OCI-LY3 (cell line): ENCODE measurements at regions not wholly inside any gene's neighbourhood (a gene's known extent, or its start where the extent isn't known, plus 50 kb on each side); places are given as distances from the start of the nearest gene placed in this dataset.

Source experiments
- H2AFZ ChIP-seq: fragments of 200-600, 300-600 bp; shearing (Covaris generic); 2 replicates; pipeline ENCODE4 v1.6.0; 2014; ENCODE audit warnings: antibody characterized with exemption, low read depth, low read length
- H3K27ac ChIP-seq: fragments of 200-600, 300-600 bp; sonication (generic); 2 replicates; pipeline ENCODE4 v1.5.1; 2014; ENCODE audit warnings: mild to moderate bottlenecking, low read length, moderate library complexity, mixed read lengths
- H3K27me3 ChIP-seq: fragments of 200-600, 300-600 bp; sonication (generic); 2 replicates; pipeline ENCODE4 v1.6.1; 2014; ENCODE audit warnings: low read depth, low read length, mixed read lengths
- H3K36me3 ChIP-seq: fragments of 200-600, 300-600 bp; sonication (generic); replicated peaks from 2 replicates; pipeline ENCODE3; 2014; ENCODE audit warnings: low read depth, low read length, mixed read lengths
- H3K4me1 ChIP-seq: fragments of 300-600, 200-600 bp; sonication (generic); 2 replicates; pipeline ENCODE4 v1.6.1; 2014; ENCODE audit warnings: low read length, mixed read lengths
- H3K4me2 ChIP-seq: fragments of 200-600, 300-600 bp; sonication (generic); 2 replicates; pipeline ENCODE4 v1.6.1; 2014; ENCODE audit warnings: low read length, mixed read lengths
- H3K4me3 ChIP-seq: fragments of 300-600, 200-600 bp; sonication (generic); 2 replicates; pipeline ENCODE4 v1.5.1; 2014; ENCODE audit warnings: antibody characterized with exemption, mild to moderate bottlenecking, low read length, moderate library complexity
- H3K79me2 ChIP-seq: fragments of 300-600, 200-600 bp; shearing (Covaris generic); 2 replicates; pipeline ENCODE4 v1.6.1; 2014; ENCODE audit warnings: mild to moderate bottlenecking, low read length, mixed read lengths
- H3K9ac ChIP-seq: fragments of 300-600, 200-600 bp; shearing (Covaris generic); 2 replicates; pipeline ENCODE4 v1.6.0; 2014; ENCODE audit warnings: mild to moderate bottlenecking, low read length, moderate library complexity
- H3K9me3 ChIP-seq: fragments of 200-600, 300-600 bp; shearing (Covaris generic); 2 replicates; pipeline ENCODE4 v1.6.1; 2014; ENCODE audit warnings: low read length, mixed read lengths; ENCODE audit not compliant: insufficient read depth
- H4K20me1 ChIP-seq: fragments of 200-600, 300-600 bp; sonication (generic); 2 replicates; pipeline ENCODE4 v1.6.1; 2016; ENCODE audit warnings: low read length, mixed read lengths; ENCODE audit not compliant: insufficient read depth
- EZH2phosphoT487 ChIP-seq: fragments of 200-600 bp; shearing (Covaris generic); IDR thresholded peaks from 2 replicates; pipeline ENCODE4 v1.6.1; 2018; ENCODE audit warnings: antibody characterized with exemption, mixed run types, low read depth
- TF ChIP-seq, protein P1 (sequence below): fragments of 200-600, 300-600 bp; sonication (generic); IDR thresholded peaks from 2 replicates; pipeline ENCODE4 v1.5.1; 2014; ENCODE audit warnings: antibody characterized with exemption, low read length, low read depth

DNA sequence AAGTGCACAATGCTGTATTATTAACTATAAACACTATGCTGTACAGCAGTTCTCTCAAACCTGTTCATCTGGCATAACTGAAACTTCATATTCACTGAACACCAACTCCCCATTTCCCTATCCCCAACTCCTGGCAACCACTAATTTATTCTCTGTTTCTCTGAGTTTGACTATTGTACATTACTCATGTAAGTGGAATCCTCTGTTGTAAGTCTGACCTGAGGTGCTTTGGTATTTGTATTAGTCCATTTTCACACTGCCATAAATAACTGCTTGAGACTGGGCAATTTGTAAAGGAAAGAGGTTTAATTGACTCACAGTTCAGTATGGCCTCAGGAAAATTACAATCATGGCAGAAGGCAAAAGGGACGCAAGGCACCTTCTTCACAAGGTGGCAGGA is 266.3 kb downstream of the PPP1R3A start:
- no peaks in the 10 kb centered on the region for H4K20me1 ChIP-seq
- no peak overlapping the region for H3K4me2 ChIP-seq
- no peak overlapping the region for H3K27ac ChIP-seq
- H2AFZ ChIP-seq = no peak overlapping the region
- no peak overlapping the region for H3K4me3 ChIP-seq
- H3K27me3 ChIP-seq = no peaks in the 10 kb centered on the region
- H3K9me3 ChIP-seq = no peaks in the 10 kb centered on the region
- no peaks in the 10 kb centered on the region for H3K4me1 ChIP-seq
- no peak overlapping the region for H3K9ac ChIP-seq
- H3K79me2 ChIP-seq = no peaks in the 10 kb centered on the region
- H3K36me3 ChIP-seq = no peaks in the 10 kb centered on the region
- TF ChIP-seq, protein P1, sequence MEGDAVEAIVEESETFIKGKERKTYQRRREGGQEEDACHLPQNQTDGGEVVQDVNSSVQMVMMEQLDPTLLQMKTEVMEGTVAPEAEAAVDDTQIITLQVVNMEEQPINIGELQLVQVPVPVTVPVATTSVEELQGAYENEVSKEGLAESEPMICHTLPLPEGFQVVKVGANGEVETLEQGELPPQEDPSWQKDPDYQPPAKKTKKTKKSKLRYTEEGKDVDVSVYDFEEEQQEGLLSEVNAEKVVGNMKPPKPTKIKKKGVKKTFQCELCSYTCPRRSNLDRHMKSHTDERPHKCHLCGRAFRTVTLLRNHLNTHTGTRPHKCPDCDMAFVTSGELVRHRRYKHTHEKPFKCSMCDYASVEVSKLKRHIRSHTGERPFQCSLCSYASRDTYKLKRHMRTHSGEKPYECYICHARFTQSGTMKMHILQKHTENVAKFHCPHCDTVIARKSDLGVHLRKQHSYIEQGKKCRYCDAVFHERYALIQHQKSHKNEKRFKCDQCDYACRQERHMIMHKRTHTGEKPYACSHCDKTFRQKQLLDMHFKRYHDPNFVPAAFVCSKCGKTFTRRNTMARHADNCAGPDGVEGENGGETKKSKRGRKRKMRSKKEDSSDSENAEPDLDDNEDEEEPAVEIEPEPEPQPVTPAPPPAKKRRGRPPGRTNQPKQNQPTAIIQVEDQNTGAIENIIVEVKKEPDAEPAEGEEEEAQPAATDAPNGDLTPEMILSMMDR = no peak
- TF ChIP-seq EZH2phosphoT487 = no peak

DNA sequence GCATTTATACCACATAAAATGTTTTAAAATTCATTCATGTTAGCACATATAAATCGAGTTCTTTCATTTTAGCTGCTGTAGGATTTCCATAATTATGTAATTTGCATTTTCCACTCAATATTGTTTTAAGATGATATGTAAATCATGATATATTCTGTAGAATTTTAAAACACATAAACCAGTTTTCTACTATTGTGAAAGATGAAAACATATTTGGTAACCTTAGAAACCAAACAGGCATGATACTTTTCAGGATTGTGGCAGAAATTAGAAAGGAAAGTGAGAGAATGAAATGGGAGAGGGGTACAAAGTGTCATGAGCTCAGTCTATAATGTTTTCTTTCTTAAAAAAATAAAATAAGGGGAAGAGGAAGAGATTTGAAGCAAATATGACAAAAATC is 269.3 kb downstream of the PPP1R3A start:
- Histone ChIP-seq H3K36me3 (no peaks in the 10 kb centered on the region), H3K79me2 (no peaks in the 10 kb centered on the region), H3K4me1 (no peaks in the 10 kb centered on the region), H3K9ac (no peak overlapping the region), H3K27ac (no peak overlapping the region), H2AFZ (no peak overlapping the region), H3K9me3 (no peaks in the 10 kb centered on the region), H4K20me1 (no peaks in the 10 kb centered on the region), H3K4me3 (no peak overlapping the region), H3K27me3 (no peaks in the 10 kb centered on the region), H3K4me2 (no peak overlapping the region)
- no peak for TF ChIP-seq EZH2phosphoT487

DNA sequence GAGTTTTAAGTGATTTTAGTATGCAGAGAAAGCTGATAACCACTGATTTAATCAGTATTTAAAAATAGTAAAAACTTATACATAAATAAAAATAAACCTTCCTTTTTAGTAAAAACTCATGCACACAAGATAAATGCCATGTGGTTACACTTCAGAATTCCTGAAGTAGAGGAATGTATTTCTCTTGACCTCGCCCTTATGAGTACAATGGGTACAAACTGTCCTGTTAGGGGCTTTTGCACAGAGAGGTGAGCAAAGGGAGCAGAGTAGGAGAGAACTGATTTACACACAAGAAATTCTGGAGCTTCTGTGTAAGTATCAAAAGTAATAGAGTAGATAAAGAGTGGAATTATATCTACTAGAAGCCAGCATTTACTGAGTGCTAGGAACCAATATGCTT is 279.6 kb downstream of the PPP1R3A start:
- Histone ChIP-seq H3K4me1 (no peaks in the 10 kb centered on the region), H3K4me2 (no peak overlapping the region), H3K36me3 (no peaks in the 10 kb centered on the region), H3K4me3 (no peak overlapping the region), H3K9ac (no peak overlapping the region), H4K20me1 (no peaks in the 10 kb centered on the region), H2AFZ (no peak overlapping the region), H3K27ac (no peak overlapping the region), H3K27me3 (no peaks in the 10 kb centered on the region), H3K9me3 (no peaks in the 10 kb centered on the region), H3K79me2 (no peaks in the 10 kb centered on the region)
- TF ChIP-seq, protein P1 = no peak
- TF ChIP-seq EZH2phosphoT487 = no peak

DNA sequence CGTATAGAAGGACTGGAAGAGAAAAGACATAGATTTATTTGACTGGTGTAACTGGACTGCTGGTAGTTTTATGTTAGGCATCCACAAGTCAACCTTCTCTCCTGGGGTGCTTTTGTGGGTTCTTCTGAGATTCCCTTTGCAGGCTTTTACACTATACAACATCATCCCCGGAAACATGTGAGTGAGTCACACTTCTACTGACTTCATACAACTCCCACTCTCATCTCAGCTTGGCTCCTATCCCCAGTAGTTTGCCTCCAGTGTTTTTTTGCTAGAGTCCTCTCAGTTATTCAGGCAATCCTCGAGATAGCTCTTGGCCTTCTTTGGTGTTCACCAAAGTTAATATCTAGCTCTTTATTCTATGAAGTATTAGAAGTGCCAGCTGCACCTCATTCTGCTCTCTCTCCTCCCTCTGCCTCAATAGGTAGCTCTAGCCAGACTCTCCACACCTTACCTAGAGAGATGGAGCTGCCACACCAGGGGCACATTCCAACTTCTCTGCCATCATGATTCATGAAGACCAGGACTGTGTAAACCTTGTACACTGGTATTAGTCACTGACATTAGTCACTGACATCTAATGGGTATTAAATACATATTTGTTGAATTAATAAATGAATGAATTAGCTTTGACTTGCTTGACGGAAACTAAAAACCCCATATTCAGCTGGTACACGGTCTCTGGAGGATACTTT is 281.9 kb downstream of the PPP1R3A start:
- Histone ChIP-seq H3K27me3 (no peaks in the 10 kb centered on the region), H3K79me2 (no peaks in the 10 kb centered on the region), H3K36me3 (no peaks in the 10 kb centered on the region), H2AFZ (no peak overlapping the region; the same call in 1 of the 2 replicates), H3K4me3 (no peak overlapping the region), H3K27ac (no peak overlapping the region), H4K20me1 (no peaks in the 10 kb centered on the region), H3K9ac (no peak overlapping the region), H3K4me2 (no peak overlapping the region), H3K4me1 (no peaks in the 10 kb centered on the region), H3K9me3 (no peaks in the 10 kb centered on the region)
- no peak for TF ChIP-seq EZH2phosphoT487
- TF ChIP-seq, protein P1 = no peak
